ENCODE measurements at regions not wholly inside any gene's neighbourhood (a gene's known extent, or its start where the extent isn't known, plus 50 kb on each side); places are given as distances from the start of the nearest gene placed in this dataset.

DNA sequence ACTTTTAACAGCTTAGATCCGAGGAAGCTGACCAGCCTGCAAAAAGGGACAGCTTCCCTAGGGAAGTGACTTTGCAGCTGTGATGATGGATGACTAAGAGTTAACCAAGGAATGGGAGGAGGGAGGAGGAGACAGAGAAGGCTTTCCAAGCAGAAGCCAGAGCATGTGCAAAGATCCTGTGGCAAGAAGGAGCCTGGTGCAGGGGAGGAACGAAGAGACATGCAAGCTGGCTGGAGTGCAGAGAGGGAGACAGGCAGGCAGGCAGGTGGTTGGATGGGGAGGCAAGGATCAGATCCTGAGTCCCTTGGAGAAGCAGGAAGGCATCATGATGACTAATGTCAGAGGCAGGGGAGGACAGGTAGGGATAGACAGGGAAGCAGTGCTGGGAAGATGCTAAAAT, 148.8 kb downstream of the PFKFB3 start:
- TF ChIP-seq RAD21 (IDR thresholded peaks at IDR 0.05; ENCODE audit: low read depth) = no peak
- TF ChIP-seq, protein P1, sequence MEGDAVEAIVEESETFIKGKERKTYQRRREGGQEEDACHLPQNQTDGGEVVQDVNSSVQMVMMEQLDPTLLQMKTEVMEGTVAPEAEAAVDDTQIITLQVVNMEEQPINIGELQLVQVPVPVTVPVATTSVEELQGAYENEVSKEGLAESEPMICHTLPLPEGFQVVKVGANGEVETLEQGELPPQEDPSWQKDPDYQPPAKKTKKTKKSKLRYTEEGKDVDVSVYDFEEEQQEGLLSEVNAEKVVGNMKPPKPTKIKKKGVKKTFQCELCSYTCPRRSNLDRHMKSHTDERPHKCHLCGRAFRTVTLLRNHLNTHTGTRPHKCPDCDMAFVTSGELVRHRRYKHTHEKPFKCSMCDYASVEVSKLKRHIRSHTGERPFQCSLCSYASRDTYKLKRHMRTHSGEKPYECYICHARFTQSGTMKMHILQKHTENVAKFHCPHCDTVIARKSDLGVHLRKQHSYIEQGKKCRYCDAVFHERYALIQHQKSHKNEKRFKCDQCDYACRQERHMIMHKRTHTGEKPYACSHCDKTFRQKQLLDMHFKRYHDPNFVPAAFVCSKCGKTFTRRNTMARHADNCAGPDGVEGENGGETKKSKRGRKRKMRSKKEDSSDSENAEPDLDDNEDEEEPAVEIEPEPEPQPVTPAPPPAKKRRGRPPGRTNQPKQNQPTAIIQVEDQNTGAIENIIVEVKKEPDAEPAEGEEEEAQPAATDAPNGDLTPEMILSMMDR (IDR thresholded peaks at IDR 0.05 in 2 of 3, conservative IDR thresholded peaks at IDR 0.05 in 1 of 3; ENCODE audit: borderline replicate concordance in 1 of 3, insufficient read depth in 1 of 3, low read depth in 2 of 3, low read length in 2 of 3) = no peak
- no peak for TF ChIP-seq POLR2A (IDR thresholded peaks at IDR 0.05; ENCODE audit: borderline replicate concordance, extremely low read depth, insufficient read depth, insufficient read length)
- no peak for TF ChIP-seq SP1 (IDR thresholded peaks at IDR 0.05; ENCODE audit: low read depth)
- TF ChIP-seq CEBPB (IDR thresholded peaks at IDR 0.05; ENCODE audit: low read depth) = no peak
- TF ChIP-seq SIN3A (IDR thresholded peaks at IDR 0.05; ENCODE audit: low read depth) = no peak
- TF ChIP-seq POLR2AphosphoS5 (IDR thresholded peaks at IDR 0.05; ENCODE audit: low read depth, low read length) = no peak
- no peak for TF ChIP-seq EZH2 (IDR thresholded peaks at IDR 0.05)
- no peak for TF ChIP-seq EZH2phosphoT487 (IDR thresholded peaks at IDR 0.05; ENCODE audit: borderline replicate concordance)
- TF ChIP-seq ZNF274 (IDR thresholded peaks at IDR 0.05; ENCODE audit: low read depth, low read length) = no peak
- no peak for TF ChIP-seq CBX3 (IDR thresholded peaks at IDR 0.05; ENCODE audit: low read depth)
- no peak for TF ChIP-seq TCF7L2 (IDR thresholded peaks at IDR 0.05; ENCODE audit: borderline replicate concordance, extremely low read depth, insufficient read depth, insufficient read length)
- TF ChIP-seq JUND (IDR thresholded peaks at IDR 0.05) = no peak

Measured in HCT116 (cell line).